ENCODE measurements at regions not wholly inside any gene's neighbourhood (a gene's known extent, or its start where the extent isn't known, plus 50 kb on each side); places are given as distances from the start of the nearest gene placed in this dataset.

DNA sequence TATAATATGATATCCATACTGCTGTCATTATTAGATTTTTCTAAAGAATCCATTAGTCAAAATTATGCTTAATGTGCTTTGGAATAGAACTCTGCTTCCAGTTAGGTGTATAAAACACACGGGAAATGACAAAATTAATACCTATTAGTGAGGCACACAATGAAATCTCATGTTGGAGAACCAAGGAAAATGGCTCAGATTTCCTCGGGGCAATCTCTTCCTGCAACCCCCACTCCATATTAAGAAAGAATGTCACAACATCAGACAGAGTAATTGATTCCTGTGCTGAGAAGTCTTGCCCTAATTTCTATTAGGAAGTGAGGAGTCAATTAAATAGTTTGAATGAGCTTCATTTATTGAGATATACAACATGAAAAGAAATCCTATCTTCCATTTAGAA, 299.8 kb upstream of the KITLG start:
- TF ChIP-seq GATA3 (IDR thresholded peaks at IDR 0.05; ENCODE audit: low read depth, low read length): no peak
- TF ChIP-seq GATA2 (IDR thresholded peaks at IDR 0.05; ENCODE audit: low read depth, low read length): no peak
